ENCODE measurements at regions not wholly inside any gene's neighbourhood (a gene's known extent, or its start where the extent isn't known, plus 50 kb on each side); places are given as distances from the start of the nearest gene placed in this dataset.

GRCh38 chr12:30437044-30437443 is 258.6 kb downstream of the IPO8 start:
- Histone ChIP-seq H3K36me3 (ENCODE audit: low read depth, low read length) (no peaks in the 10 kb centered on the region), H4K20me1 (ENCODE audit: low read length) (no peaks in the 10 kb centered on the region), H2AFZ (ENCODE audit: low read length) (no peak overlapping the region), H3K4me2 (ENCODE audit: low read length) (no peak overlapping the region), H3K27me3 (ENCODE audit: low read length) (no peaks in the 10 kb centered on the region), H3K9ac (ENCODE audit: low read length) (no peak overlapping the region), H3K27ac (ENCODE audit: low read length) (no peak overlapping the region), H3K9me2 (replicated peaks; ENCODE audit: low read length) (no peaks in the 10 kb centered on the region), H3K4me3 (ENCODE audit: low read length) (no peak overlapping the region), H3F3A (ENCODE audit: low read length, unreplicated experiment) (no peaks in the 10 kb centered on the region), H3K79me2 (ENCODE audit: low read length) (no peaks in the 10 kb centered on the region), H3K9me3 (ENCODE audit: low read length) (no peaks in the 10 kb centered on the region), H3K4me1 (ENCODE audit: insufficient read depth, low read length) (0 out of 2 replicates have a peak, but pooled peaks cover 6% of the 10 kb centered on the region)
- DNase-seq (peak; percentile 48), ATAC-seq (peak; percentile 40; the same call in 1 of the 2 replicates)
- intact Hi-C loops (cut with micrococcal nuclease): no loop called here
- POLR2A ChIA-PET (ENCODE audit: unreplicated experiment): no interaction called here
- no peak for TF ChIP-seq CTCF (conservative IDR thresholded peaks at IDR 0.05; ENCODE audit: low read depth, low read length)
- no peak for TF ChIP-seq EZH2phosphoT487 (IDR thresholded peaks at IDR 0.05; ENCODE audit: borderline replicate concordance, low read length)
- TF ChIP-seq EZH2 (IDR thresholded peaks at IDR 0.05; ENCODE audit: low read length, unreplicated experiment): no peak
- CTCF ChIA-PET: no interaction called here
- BruUV-seq (replicated peaks): no TSS peak

- Histone ChIP-seq H3K9me2 (replicated peaks; ENCODE audit: low read length) (no peaks in the 10 kb centered on the region), H3K4me1 (ENCODE audit: insufficient read depth, low read length) (no peaks in the 10 kb centered on the region), H3K79me2 (ENCODE audit: low read length) (no peaks in the 10 kb centered on the region), H3K9ac (ENCODE audit: low read length) (no peak overlapping the region), H3K9me3 (ENCODE audit: low read length) (0 out of 2 replicates have a peak, but pooled peaks cover 3% of the 10 kb centered on the region), H3K36me3 (ENCODE audit: low read depth, low read length) (no peaks in the 10 kb centered on the region), H3F3A (ENCODE audit: low read length, unreplicated experiment) (no peaks in the 10 kb centered on the region), H3K4me3 (ENCODE audit: low read length) (no peak overlapping the region), H2AFZ (ENCODE audit: low read length) (no peak overlapping the region), H3K27ac (ENCODE audit: low read length) (no peak overlapping the region), H4K20me1 (ENCODE audit: low read length) (no peaks in the 10 kb centered on the region), H3K27me3 (ENCODE audit: low read length) (no peaks in the 10 kb centered on the region), H3K4me2 (ENCODE audit: low read length) (no peak overlapping the region)
- no TSS peak for BruUV-seq (replicated peaks)
- ATAC-seq (no peak), DNase-seq (no peak)
- POLR2A ChIA-PET (ENCODE audit: unreplicated experiment): no interaction called here
- intact Hi-C loops (cut with micrococcal nuclease): no loop called here
- TF ChIP-seq EZH2 (IDR thresholded peaks at IDR 0.05; ENCODE audit: low read length, unreplicated experiment): no peak
- no peak for TF ChIP-seq CTCF (conservative IDR thresholded peaks at IDR 0.05; ENCODE audit: low read depth, low read length)
- TF ChIP-seq EZH2phosphoT487 (IDR thresholded peaks at IDR 0.05; ENCODE audit: borderline replicate concordance, low read length): no peak
- CTCF ChIA-PET: no interaction called here
Observed at GRCh38 chr12:30428098-30428497, 267.6 kb downstream of the IPO8 start.

- H3K27me3 ChIP-seq (ENCODE audit: low read length): no peaks in the 10 kb centered on the region
- no peak overlapping the region for H3K4me3 ChIP-seq (ENCODE audit: low read length)
- CTCF ChIA-PET: no interaction called here
- BruUV-seq (replicated peaks): no TSS peak
- DNase-seq (no peak), ATAC-seq (no peak)
- no peak overlapping the region for H3K27ac ChIP-seq (ENCODE audit: low read length)
- no peaks in the 10 kb centered on the region for H3F3A ChIP-seq (ENCODE audit: low read length, unreplicated experiment)
- H4K20me1 ChIP-seq (ENCODE audit: low read length): no peaks in the 10 kb centered on the region
- intact Hi-C loops (cut with micrococcal nuclease): no loop called here
- no peak for TF ChIP-seq CTCF (conservative IDR thresholded peaks at IDR 0.05; ENCODE audit: low read depth, low read length)
- TF ChIP-seq EZH2 (IDR thresholded peaks at IDR 0.05; ENCODE audit: low read length, unreplicated experiment): no peak
- TF ChIP-seq EZH2phosphoT487 (IDR thresholded peaks at IDR 0.05; ENCODE audit: borderline replicate concordance, low read length): no peak
- H3K9ac ChIP-seq (ENCODE audit: low read length): no peak overlapping the region
- no peak overlapping the region for H3K4me2 ChIP-seq (ENCODE audit: low read length)
- no peaks in the 10 kb centered on the region for H3K9me2 ChIP-seq (replicated peaks; ENCODE audit: low read length)
- H2AFZ ChIP-seq (ENCODE audit: low read length): no peak overlapping the region
- no peaks in the 10 kb centered on the region for H3K36me3 ChIP-seq (ENCODE audit: low read depth, low read length)
- POLR2A ChIA-PET (ENCODE audit: unreplicated experiment): no interaction called here
- no peaks in the 10 kb centered on the region for H3K79me2 ChIP-seq (ENCODE audit: low read length)
- no peaks in the 10 kb centered on the region for H3K4me1 ChIP-seq (ENCODE audit: insufficient read depth, low read length)
- H3K9me3 ChIP-seq (ENCODE audit: low read length): 0 out of 2 replicates have a peak, but pooled peaks cover 3% of the 10 kb centered on the region
Observed at GRCh38 chr12:30427555-30427954, 268.1 kb downstream of the IPO8 start.
